Stimulated activated CD4-positive, alpha-beta T cell treated with anti-CD3 and anti-CD28 coated beads, Interleukin-12 subunit alpha, Interleukin-12 subunit beta, amount 100 ng/mL, for 48 hours (primary cell): ENCODE measurements at regions not wholly inside any gene's neighbourhood (a gene's known extent, or its start where the extent isn't known, plus 50 kb on each side); places are given as distances from the start of the nearest gene placed in this dataset.
"Not testable (repeated sequence)": the region's sequence is repeated elsewhere in the genome, so short reads cannot be mapped to it uniquely, and the experiment has no call there.

Experiments
- DNase-seq, 3 donors: peaks; one replicate each; pipeline ENCODE4 v3.0.0-alpha.2; 2020; ENCODE audit warnings: low read depth in 2 of 3, low spot score in 1 of 3

DNA sequence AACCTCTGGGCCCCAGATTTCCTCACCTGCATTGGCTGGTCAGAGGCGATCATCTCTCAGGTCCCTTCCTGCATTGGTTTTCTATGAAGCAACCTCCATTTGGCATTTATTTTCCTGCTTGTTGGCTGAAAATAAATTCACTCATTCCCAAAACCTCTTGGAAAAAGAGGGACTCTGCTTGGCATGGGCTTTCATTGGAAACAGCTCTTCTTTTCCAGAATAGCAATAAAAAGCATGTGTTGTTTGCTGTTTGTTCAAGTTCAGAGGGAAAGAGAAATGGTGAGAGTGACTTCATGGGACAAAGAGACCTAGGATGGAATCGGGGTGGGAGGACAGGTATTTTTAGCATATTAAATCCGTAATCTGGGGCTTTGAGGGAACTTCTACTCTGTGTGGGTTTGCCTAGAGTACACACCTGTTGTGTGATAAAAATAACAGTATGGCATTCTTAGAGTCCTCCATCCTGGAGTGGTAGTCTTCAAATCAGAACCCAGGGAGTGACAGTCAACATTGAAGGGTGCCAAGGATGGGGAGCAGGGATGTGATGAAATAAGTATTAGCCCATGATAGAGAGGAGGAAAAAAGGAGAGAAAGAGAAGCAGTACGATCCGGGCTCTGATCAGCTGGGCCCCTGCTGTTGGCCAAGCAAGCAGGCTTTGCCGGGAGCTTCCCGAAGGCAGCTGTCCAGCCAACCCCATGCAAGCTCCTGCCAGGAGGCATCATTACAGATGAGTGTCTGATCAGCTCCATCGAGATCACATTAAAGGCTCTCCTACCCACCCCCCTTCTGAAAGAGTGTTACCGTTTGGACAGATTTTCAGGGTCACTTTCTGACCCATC lies 131.9 kb upstream of the NFIA start:
- DNase-seq, result no peak

DNA sequence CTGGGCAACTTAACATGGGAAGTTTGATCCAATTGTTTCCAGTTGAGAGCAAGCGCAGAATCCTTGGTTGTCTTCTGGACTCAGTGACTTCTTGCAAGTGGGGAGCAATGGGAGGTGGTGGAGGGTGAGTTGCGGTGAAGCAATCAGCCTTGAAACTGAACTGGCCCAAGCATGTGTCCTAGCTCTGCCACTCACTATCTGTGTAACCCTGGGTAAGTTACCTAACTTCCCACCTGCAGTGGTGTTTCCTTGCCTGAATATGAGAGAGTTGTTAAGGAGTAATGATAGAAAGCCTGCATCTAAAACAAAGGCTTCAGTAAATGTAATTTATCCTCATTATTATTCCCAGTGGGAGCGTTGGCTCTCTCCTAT lies 132.5 kb upstream of the NFIA start:
- no peak for DNase-seq

DNA sequence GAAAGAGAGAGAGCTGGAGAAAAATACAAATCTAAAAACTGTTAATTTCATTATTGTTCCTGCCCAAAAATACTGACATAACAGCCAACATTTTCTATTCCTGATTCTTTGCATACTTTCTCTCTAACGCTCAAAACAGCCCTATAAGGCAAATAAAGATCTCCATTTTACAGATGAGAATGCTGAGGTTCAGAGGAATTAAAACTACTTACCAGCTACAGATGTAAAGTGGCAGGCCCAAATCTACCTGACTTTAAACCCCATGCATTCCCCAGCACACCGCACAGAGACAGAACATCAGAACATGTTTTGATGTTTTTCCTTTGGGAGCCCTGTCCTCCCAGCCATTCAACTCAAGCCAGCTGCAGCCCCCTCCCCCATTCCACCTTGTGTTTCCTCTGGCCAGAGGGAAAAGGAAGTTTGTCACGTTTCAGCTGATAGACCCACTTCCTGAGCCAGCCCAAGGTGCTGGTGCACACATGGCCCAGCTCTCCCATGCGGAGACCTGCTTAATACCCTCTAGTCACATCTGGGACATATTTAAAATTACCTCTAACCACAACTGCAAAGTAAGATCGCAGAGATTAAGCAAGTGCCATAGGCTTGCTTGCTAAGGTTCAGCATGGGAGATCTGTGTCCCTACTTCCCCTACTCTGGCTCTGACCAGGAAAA lies 133.1 kb upstream of the NFIA start:
- DNase-seq, result no peak

DNA sequence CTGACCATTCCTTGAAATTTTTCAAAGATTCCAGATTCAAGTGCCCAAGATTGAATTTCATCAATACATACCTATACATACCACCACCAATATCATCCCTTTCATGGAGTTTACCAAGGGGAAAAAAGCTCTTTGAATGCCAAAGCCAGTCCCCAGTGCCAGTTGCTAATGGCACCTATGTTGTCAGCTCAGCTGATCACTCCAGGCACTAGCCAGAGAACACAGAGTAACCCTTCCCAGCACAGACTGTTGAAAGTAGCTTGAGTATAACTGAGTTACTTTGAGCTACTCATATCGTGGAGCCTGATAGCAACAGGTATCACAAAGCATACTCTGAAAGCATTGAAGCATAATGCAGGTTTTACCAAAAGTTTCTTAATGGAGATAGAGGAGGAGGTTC lies 133.9 kb upstream of the NFIA start:
- DNase-seq, result no peak

GRCh38 chr1:60947367-60947766 lies 135.0 kb upstream of the NFIA start:
- no peak for DNase-seq

- DNase-seq, result no peak
Observed at GRCh38 chr1:60942896-60943638, 139.3 kb upstream of the NFIA start.

DNA sequence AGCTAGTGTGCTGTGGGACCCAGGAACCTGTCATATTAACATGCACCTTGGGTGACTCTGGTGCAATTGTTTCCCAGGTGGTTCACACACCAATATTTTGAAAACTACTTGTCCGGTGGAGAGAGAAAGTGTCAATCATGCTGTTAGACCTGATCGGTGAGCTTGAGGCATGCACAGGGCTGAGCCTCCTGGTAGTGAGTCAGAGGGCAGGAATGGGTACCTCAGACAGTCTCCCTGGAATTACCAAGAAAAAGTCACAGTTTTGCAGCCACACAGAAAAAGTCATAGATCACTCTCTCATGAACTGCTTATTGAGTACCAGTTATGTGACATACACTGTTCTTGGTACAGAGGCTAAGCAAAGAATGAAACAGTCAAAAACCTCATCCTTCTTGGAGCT lies 140.1 kb upstream of the NFIA start:
- DNase-seq, result no peak

DNA sequence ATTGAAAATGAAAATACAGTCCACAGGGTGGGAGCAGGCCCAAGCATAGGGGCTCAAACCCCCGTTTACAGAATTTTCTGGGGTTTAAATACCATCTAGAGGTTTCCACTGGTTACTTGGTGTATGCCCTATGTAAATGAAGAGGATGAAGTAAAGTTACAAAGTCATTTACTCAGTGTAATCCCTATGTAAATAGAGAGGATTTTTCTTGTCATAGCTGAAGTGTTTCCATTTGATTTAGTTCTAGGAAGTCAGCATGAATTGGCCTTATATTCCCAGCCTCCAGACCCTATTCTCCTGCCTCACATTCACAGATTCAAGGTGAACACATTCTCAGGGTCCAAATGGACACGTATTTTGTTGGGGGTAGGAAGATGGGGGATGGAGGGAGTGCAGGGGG lies 141.7 kb upstream of the NFIA start:
- not testable (repeated sequence) for DNase-seq

DNA sequence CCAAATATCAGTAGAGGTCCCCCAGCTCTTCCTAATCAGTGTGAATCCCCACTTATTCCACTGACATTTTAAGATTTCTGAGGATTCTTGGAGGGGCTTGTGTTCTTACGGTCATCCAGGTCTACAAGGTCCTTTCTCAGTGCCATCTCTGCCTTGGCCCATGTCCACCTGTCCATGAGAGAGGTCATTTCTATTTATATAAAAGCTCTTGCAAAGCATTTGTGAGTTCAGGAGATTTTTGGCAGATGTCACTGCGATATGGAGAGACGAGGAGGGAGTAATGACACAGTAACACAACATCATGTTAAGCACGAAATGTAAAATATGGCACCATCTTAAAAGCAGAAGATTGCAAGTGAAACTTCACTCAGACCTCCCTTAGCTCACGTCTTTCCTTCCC lies 144.6 kb upstream of the NFIA start:
- DNase-seq, result no peak

DNA sequence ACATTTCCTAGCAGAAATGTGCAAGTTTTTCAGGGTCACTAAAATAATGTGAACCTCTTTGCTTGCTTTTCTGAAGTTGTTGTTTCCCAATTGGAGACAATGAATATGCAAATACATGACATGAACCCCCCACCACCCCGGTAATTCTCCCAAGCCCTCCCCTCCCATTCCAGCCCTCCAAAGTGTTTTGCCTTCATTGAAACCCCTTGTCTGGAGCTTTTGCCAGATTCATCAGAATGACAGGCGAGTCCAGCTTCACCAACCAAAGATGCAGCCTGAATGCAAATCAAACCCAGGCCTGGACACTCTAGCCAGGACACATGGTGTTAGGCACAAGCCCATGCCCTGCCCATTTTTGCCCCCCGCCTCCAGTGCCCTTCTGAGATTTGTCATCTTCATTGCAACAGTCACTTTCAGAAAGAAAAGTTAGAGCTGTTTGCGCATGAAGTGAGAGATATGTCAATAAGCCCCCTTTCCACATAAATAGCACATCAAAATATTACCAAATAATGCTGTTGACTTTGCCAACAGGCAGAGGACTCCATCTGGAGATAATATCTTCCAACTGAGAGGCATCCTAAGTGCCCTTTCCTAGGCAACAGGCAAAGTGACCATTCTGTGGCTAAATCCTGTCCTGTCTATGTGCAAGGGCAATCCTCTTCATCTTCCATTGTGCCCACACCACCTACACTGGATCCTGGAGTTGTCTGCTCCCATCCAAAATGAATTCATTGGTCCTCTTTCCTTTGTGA lies 145.6 kb upstream of the NFIA start:
- DNase-seq, result no peak

DNA sequence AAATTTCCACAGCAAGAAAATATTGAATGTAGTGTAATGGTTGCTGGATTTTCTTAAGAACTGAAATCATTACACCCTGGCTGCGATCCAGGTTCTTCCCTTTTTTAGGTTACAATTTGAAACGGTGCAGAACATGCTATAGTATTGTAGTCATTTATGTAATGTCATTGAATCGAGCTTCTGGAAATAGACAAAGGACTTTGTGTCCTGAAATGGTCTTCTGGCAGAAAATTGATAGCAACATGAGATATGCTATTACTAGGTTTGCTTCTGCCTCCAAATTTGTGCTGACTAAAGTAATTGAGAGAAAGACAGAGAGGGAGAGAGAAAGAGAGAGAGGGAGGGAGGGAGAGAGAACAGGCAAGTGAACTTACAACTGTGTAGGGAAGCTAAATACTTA lies 146.2 kb upstream of the NFIA start:
- DNase-seq, result no peak

GRCh38 chr1:60935599-60936110 lies 146.7 kb upstream of the NFIA start:
- no peak for DNase-seq

- DNase-seq, result no peak
Observed at GRCh38 chr1:60930130-60930529, 152.2 kb upstream of the NFIA start.

DNA sequence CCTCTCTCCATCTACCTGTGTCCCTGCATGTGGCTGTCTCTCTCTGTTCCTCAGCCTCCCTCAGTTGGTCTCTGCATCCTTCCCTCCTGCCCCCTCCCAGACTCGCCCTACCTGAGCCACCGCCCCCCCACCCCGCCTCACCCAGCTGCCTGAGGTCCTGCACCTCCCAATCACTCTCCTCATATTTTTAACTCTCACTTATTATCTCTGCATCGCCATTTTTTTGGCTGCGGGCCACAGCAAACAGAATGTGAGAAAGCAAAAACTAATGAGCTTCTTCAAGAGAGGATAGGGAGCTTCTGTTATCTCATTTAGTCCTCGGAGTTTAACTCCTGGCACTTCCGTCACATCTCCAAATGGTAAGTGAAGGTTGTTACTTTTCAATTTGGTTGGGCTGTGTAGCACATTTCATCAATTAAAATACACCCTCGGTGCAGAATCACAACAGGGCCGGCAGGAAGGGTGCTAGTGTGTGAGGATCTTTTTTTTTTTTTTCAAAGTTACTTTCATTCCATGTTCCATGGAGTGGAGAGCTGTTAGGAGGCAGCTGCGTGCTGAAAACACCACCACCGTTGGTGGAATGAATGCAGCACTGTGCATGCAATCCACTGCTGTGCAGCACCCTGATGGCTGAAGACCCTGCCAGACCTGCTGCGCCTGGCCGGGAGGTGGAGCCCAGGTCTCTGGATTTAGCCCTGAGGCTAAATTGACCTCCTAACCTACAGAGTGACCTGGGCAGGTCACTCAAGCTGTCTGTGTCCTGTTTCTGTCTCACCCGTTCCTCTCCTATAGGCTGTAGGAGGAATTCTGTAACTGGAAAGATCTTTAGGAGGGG lies 157.2 kb upstream of the NFIA start:
- no peak for DNase-seq

GRCh38 chr1:60924165-60924564 lies 158.2 kb upstream of the NFIA start:
- DNase-seq, result no peak

DNA sequence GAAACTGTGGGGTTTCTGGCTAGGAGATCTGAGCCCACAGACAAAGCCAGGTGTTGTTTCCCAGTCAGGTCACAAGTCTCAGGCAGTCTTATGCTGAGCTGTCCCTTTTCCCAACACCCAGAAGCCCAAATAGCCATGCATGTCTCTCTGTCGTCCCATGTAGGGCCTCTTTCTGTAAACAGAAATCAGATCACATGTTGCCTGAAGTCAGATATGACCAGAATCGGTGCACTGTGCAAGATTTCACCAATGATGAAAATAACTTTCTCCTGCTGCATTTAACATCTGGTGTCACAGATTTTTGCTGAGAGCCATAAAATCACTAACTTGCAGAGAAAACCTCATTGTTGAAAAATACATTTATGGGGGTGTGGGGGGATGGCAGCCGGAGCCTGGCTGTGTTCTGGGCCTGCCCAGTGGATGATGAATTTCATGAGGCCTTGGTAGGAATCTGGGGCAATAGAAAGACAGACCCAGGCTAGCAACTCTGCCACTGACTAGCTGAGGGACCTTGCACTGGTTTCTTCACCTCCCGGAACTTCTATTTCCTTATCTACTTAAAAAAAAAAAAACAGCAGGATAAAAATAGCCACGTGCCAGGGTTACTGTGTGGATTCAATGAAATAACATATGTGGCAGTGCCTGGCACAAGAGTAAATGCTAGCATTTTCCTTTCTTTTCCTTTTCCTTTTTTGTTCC lies 158.8 kb upstream of the NFIA start:
- DNase-seq, result no peak

DNA sequence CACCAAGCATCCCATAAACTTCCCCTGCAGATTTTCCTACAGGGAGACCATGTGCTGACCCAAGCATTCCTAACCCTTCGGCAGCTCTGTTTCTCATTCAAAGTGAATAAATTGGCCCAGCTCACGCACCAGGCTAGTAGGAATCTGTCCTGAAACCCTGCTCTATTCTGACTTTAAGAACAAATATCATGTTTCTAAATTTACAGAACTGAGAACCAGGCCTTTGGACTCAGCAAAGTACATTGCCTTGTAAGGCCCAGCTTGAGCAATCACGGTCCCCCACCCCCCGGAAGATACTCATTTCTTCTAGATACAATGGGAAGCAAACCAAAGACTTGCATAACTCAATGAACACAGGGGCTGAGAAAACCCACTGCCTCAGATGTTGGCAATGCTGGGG lies 160.1 kb upstream of the NFIA start:
- no peak for DNase-seq

DNA sequence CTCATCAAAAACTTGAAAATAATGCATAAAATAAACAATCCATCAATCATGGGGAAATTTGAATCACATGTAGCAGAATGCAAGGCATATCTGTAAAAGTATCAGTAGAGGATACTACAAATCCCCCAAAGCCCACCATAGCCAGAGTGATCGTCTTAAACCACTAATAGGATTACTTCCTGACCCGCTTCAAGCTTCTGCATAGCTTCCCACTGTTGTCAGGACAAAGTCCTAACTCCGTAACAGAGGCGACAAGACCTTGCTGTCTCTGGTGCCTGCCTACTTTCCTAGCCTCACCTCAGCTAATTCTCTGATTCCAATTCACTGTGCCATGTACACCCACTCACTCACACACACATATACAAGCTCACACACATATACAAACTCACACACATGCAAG lies 161.2 kb upstream of the NFIA start:
- no peak for DNase-seq

DNA sequence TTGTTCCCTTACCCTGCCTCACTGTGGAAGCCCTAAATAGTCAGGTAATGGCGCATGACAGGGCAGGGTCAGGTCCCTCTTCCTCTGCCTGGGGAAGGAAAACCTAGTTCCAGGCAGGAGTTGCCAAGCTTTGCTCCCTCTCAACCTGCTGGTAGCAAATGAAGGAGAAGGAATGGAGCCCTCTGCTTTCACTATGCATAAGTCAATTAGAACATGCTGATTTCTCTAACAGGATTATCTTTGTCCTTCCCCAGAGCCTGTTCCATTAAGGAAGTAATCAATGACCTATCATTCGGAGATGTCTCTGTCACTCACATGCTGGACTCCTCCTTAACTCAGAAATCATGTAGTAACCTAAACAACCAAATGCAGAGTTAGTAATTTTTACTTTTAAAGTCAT lies 161.8 kb upstream of the NFIA start:
- DNase-seq, result no peak

DNA sequence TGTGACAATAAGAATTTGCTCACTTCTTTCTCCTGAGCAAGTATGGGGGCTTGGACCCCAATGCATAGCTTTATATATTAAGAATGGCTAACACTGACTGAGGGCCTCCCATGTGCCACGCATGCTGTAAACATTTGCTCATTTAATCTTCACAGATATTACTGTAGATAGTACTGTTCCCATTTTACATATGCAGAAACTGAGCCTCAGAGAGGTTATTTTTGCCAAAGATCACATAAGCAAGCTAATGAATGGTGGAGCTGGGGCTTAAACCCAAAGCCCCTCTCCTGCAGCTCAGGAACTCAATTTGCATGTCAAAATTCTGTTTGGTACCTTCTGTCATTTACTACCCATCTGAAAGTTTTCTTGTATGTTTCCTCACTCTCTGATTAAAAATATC lies 163.5 kb upstream of the NFIA start:
- DNase-seq, result no peak
